ENCODE measurements at regions not wholly inside any gene's neighbourhood (a gene's known extent, or its start where the extent isn't known, plus 50 kb on each side); places are given as distances from the start of the nearest gene placed in this dataset.

DNA sequence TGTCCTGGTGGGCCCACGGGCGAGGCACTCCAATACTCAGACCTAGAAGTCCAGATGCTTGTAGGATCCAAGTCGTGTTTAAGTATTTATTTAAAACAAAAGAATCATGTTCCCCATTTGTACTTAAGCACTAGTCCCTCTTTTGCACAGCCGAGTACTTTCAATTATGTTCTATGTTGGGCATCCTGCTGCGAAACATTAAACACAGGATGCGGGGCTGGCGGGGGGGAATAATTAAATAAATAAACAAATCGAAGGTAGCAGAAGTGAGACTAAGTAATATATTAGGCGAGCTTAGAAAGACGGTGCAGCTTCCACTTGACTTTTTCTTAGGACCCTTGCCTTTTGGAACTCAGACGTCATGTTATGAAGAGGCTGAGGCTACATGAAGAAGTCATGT, 1129.2 kb upstream of the ACO1 start:
- Histone ChIP-seq H3K4me2 (ENCODE audit: control insufficient read depth, insufficient read depth) (no peak overlapping the region), H3K4me1 (ENCODE audit: control insufficient read depth, insufficient read depth, low read length) (no peaks in the 10 kb centered on the region), H3K9me3 (replicated peaks; ENCODE audit: control insufficient read depth, insufficient read depth, low read length) (no peaks in the 10 kb centered on the region), H3K9ac (ENCODE audit: control insufficient read depth, insufficient read depth, low read length) (no peak overlapping the region), H3K27ac (ENCODE audit: control insufficient read depth, insufficient read depth) (no peak overlapping the region), H3K36me3 (ENCODE audit: control insufficient read depth in 2 of 2, insufficient read depth in 2 of 2, low read length in 1 of 2) (no peaks in the 10 kb centered on the region), H2AFZ (ENCODE audit: control insufficient read depth, low read depth, low read length) (no peak overlapping the region), H3K4me3 (no peak overlapping the region), H3K27me3 (replicated peaks in 1 of 2; ENCODE audit: control insufficient read depth in 2 of 2, insufficient read depth in 2 of 2, low read length in 1 of 2) (no peaks in the 10 kb centered on the region), H3K79me2 (ENCODE audit: control insufficient read depth, insufficient read depth, low read length) (no peaks in the 10 kb centered on the region), H4K20me1 (ENCODE audit: control insufficient read depth, insufficient read depth) (no peaks in the 10 kb centered on the region)
- ChIA-PET RAD21 (ENCODE audit: unreplicated experiment) (no interaction called here), POLR2A (interaction anchor here (0.6 kb wide), 1 partner anchor 365 kb away, joined by 3 read pairs; no protein-coding TSS in a partner anchor), SMC1A (ENCODE audit: uncharacterized antibody, unreplicated experiment) (interaction anchor here (0.7 kb wide), 1 partner anchor 12 kb away, joined by 3 read pairs; no protein-coding TSS in a partner anchor), CTCF (no interaction called here)
- DNase-seq (ENCODE audit: low read depth, low spot score), result no peak
- no peak for ATAC-seq
- no peak for FAIRE-seq
- BruUV-seq (replicated peaks), result no TSS peak
- WGBS (ENCODE audit: insufficient coverage, insufficient replicate concordance, low lambda C conversion rate, missing lambda C conversion rate), result 62% methylated on average over 11 of the region's 11 CpGs
- intact Hi-C loops (cut with micrococcal nuclease; ENCODE audit: unreplicated experiment) (no loop called here), in situ Hi-C loops (cut with MboI) (no loop called here)
- TF ChIP-seq SPI1 (IDR thresholded peaks at IDR 0.05; ENCODE audit: borderline replicate concordance, insufficient read depth, low read depth, low read length), result no peak
- no peak for TF ChIP-seq ZNF622 (IDR thresholded peaks at IDR 0.05)
- no peak for TF ChIP-seq NR2F1 (conservative IDR thresholded peaks at IDR 0.05)
- no peak for TF ChIP-seq CREM (IDR thresholded peaks at IDR 0.05; ENCODE audit: low read depth)
- no peak for TF ChIP-seq LARP7 (IDR thresholded peaks at IDR 0.05)
- no peak for TF ChIP-seq WRNIP1 (IDR thresholded peaks at IDR 0.05; ENCODE audit: borderline replicate concordance, low read depth, low read length)

DNA sequence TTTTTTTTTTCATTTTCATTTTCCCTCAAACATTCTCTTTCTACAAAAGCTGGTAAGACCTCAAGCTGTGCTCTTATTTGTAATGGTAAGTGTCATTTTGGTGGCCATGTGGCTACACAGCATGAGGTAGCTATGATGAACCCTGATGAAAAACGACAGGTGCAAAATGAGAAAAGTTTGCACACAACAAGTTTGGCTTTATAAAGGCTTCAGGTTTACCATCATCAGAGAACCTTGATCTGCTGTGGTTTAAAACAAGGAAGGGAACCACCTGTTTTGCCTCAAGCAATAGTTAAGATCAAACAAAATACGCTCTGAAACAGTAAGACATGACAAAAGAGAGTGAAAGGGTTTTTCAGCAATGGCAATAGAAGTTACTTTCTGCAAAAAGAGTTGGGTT, 1124.6 kb upstream of the ACO1 start:
- H3K4me2 ChIP-seq (ENCODE audit: control insufficient read depth, insufficient read depth), result no peak overlapping the region
- no peak overlapping the region for H3K27ac ChIP-seq (ENCODE audit: control insufficient read depth, insufficient read depth)
- no peak overlapping the region for H3K4me3 ChIP-seq
- intact Hi-C loops (cut with micrococcal nuclease; ENCODE audit: unreplicated experiment) (no loop called here), in situ Hi-C loops (cut with MboI) (no loop called here)
- DNase-seq (ENCODE audit: low read depth, low spot score) (no peak), FAIRE-seq (no peak), ATAC-seq (no peak)
- no peak overlapping the region for H2AFZ ChIP-seq (ENCODE audit: control insufficient read depth, low read depth, low read length)
- no peaks in the 10 kb centered on the region for H3K9me3 ChIP-seq (replicated peaks; ENCODE audit: control insufficient read depth, insufficient read depth, low read length)
- no peak overlapping the region for H3K9ac ChIP-seq (ENCODE audit: control insufficient read depth, insufficient read depth, low read length)
- BruUV-seq (replicated peaks), result no TSS peak
- no peaks in the 10 kb centered on the region for H3K79me2 ChIP-seq (ENCODE audit: control insufficient read depth, insufficient read depth, low read length)
- no peaks in the 10 kb centered on the region for H4K20me1 ChIP-seq (ENCODE audit: control insufficient read depth, insufficient read depth)
- ChIA-PET SMC1A (ENCODE audit: uncharacterized antibody, unreplicated experiment) (interaction anchor here (0.6 kb wide), 1 partner anchor 314 kb away, joined by 3 read pairs; no protein-coding TSS in a partner anchor), RAD21 (ENCODE audit: unreplicated experiment) (no interaction called here), POLR2A (no interaction called here), CTCF (no interaction called here)
- H3K27me3 ChIP-seq (replicated peaks in 1 of 2; ENCODE audit: control insufficient read depth in 2 of 2, insufficient read depth in 2 of 2, low read length in 1 of 2), result no peaks in the 10 kb centered on the region
- 0% methylated on average over 2 of the region's 2 CpGs for WGBS (ENCODE audit: insufficient coverage, insufficient replicate concordance, low lambda C conversion rate, missing lambda C conversion rate)
- no peaks in the 10 kb centered on the region for H3K36me3 ChIP-seq (ENCODE audit: control insufficient read depth in 2 of 2, insufficient read depth in 2 of 2, low read length in 1 of 2)
- H3K4me1 ChIP-seq (ENCODE audit: control insufficient read depth, insufficient read depth, low read length), result no peaks in the 10 kb centered on the region
- no peak for TF ChIP-seq YBX1 (IDR thresholded peaks at IDR 0.05)
- TF ChIP-seq, protein P1, sequence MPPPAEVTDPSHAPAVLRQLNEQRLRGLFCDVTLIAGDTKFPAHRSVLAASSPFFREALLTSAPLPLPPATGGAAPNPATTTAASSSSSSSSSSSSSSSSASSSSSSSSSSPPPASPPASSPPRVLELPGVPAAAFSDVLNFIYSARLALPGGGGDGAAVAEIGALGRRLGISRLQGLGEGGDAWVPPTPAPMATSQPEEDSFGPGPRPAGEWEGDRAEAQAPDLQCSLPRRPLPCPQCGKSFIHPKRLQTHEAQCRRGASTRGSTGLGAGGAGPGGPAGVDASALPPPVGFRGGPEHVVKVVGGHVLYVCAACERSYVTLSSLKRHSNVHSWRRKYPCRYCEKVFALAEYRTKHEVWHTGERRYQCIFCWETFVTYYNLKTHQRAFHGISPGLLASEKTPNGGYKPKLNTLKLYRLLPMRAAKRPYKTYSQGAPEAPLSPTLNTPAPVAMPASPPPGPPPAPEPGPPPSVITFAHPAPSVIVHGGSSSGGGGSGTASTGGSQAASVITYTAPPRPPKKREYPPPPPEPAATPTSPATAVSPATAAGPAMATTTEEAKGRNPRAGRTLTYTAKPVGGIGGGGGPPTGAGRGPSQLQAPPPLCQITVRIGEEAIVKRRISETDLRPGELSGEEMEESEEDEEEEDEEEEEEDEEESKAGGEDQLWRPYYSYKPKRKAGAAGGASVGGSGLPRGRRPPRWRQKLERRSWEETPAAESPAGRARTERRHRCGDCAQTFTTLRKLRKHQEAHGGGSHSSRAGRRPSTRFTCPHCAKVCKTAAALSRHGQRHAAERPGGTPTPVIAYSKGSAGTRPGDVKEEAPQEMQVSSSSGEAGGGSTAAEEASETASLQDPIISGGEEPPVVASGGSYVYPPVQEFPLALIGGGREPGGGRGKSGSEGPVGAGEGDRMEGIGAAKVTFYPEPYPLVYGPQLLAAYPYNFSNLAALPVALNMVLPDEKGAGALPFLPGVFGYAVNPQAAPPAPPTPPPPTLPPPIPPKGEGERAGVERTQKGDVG (CRISPR knock-in tag; IDR thresholded peaks at IDR 0.05), result no peak
- TF ChIP-seq, protein P2, sequence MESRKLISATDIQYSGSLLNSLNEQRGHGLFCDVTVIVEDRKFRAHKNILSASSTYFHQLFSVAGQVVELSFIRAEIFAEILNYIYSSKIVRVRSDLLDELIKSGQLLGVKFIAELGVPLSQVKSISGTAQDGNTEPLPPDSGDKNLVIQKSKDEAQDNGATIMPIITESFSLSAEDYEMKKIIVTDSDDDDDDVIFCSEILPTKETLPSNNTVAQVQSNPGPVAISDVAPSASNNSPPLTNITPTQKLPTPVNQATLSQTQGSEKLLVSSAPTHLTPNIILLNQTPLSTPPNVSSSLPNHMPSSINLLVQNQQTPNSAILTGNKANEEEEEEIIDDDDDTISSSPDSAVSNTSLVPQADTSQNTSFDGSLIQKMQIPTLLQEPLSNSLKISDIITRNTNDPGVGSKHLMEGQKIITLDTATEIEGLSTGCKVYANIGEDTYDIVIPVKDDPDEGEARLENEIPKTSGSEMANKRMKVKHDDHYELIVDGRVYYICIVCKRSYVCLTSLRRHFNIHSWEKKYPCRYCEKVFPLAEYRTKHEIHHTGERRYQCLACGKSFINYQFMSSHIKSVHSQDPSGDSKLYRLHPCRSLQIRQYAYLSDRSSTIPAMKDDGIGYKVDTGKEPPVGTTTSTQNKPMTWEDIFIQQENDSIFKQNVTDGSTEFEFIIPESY (IDR thresholded peaks at IDR 0.05), result no peak
- no peak for TF ChIP-seq ATF7 (IDR thresholded peaks at IDR 0.05; ENCODE audit: low read depth)
- TF ChIP-seq ASH2L (IDR thresholded peaks at IDR 0.05; ENCODE audit: borderline replicate concordance, low read depth), result no peak
- TF ChIP-seq, protein P3, sequence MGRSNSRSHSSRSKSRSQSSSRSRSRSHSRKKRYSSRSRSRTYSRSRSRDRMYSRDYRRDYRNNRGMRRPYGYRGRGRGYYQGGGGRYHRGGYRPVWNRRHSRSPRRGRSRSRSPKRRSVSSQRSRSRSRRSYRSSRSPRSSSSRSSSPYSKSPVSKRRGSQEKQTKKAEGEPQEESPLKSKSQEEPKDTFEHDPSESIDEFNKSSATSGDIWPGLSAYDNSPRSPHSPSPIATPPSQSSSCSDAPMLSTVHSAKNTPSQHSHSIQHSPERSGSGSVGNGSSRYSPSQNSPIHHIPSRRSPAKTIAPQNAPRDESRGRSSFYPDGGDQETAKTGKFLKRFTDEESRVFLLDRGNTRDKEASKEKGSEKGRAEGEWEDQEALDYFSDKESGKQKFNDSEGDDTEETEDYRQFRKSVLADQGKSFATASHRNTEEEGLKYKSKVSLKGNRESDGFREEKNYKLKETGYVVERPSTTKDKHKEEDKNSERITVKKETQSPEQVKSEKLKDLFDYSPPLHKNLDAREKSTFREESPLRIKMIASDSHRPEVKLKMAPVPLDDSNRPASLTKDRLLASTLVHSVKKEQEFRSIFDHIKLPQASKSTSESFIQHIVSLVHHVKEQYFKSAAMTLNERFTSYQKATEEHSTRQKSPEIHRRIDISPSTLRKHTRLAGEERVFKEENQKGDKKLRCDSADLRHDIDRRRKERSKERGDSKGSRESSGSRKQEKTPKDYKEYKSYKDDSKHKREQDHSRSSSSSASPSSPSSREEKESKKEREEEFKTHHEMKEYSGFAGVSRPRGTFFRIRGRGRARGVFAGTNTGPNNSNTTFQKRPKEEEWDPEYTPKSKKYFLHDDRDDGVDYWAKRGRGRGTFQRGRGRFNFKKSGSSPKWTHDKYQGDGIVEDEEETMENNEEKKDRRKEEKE (IDR thresholded peaks at IDR 0.05), result no peak
